MM.1S (cell line): ENCODE measurements at regions not wholly inside any gene's neighbourhood (a gene's known extent, or its start where the extent isn't known, plus 50 kb on each side); places are given as distances from the start of the nearest gene placed in this dataset.

Experiments
- EZH2 ChIP-seq: fragments of 300-600 bp; sonication (generic); optimal IDR thresholded peaks from 2 replicates; pipeline ENCODE3; 2017; ENCODE audit warnings: low read depth, mild to moderate bottlenecking, antibody characterized with exemption, low read length, mixed read lengths
- EZH2phosphoT487 ChIP-seq: fragments of 300-600 bp; sonication (generic); IDR thresholded peaks from 2 replicates; pipeline ENCODE4 v1.6.1; 2018; ENCODE audit warnings: antibody characterized with exemption, low read length
- TF ChIP-seq, protein P1 (sequence below): fragments of 300-600 bp; sonication (generic); IDR thresholded peaks from 2 replicates; pipeline ENCODE4 v1.5.1; 2016; ENCODE audit warnings: antibody characterized with exemption, low read length, mixed read lengths

DNA sequence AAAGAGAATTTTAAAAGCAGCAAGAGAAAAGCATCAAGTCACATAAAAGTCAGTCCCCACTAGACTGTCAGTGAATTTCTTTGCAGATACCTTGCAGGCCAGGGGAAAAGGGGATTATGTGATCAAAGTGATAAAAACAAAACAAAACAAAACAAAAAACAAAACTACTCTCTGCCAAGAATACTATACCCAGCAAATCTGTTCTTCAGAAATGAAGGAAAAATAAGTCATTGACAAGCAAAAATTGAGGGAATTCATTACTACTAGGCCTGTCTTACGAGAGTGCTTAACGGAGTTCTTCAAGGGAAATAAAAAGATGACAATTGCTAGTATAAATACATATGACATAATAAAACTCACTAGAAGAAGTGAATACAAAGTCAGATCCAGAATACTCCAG is 245.5 kb upstream of the CHST9 start:
- TF ChIP-seq, protein P1, sequence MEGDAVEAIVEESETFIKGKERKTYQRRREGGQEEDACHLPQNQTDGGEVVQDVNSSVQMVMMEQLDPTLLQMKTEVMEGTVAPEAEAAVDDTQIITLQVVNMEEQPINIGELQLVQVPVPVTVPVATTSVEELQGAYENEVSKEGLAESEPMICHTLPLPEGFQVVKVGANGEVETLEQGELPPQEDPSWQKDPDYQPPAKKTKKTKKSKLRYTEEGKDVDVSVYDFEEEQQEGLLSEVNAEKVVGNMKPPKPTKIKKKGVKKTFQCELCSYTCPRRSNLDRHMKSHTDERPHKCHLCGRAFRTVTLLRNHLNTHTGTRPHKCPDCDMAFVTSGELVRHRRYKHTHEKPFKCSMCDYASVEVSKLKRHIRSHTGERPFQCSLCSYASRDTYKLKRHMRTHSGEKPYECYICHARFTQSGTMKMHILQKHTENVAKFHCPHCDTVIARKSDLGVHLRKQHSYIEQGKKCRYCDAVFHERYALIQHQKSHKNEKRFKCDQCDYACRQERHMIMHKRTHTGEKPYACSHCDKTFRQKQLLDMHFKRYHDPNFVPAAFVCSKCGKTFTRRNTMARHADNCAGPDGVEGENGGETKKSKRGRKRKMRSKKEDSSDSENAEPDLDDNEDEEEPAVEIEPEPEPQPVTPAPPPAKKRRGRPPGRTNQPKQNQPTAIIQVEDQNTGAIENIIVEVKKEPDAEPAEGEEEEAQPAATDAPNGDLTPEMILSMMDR, result no peak
- TF ChIP-seq EZH2 (no peak), EZH2phosphoT487 (no peak)
